HG02610 (cell line): ENCODE measurements at regions not wholly inside any gene's neighbourhood (a gene's known extent, or its start where the extent isn't known, plus 50 kb on each side); places are given as distances from the start of the nearest gene placed in this dataset.
"Not testable (repeated sequence)": the region's sequence is repeated elsewhere in the genome, so short reads cannot be mapped to it uniquely, and the experiment has no call there.

Experiments used
- ATAC-seq: cut with Tn5 transposase; IDR thresholded peaks from one replicate; pipeline ENCODE4 v1.9.1; 2021; ENCODE audit warnings: mild to moderate bottlenecking, moderate library complexity; ENCODE audit not compliant: unreplicated experiment

DNA sequence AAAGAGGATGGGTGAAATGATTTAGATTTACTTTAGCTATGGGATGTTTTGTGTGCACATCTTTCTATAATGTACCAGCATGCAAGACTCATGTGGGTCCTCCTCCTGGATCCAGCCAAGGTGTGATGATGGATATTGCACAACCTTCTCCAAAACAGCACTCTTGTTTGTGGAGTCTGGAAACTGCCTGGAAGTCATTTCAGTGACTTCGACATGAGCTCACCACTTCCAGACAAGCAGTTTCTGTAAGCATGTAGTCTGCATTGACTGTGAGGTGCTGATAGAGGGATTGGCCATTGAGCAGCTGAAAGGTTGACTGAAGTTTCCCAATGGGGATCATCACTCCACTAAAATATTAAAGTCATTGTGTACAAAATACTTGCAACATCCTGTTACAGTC, 154.0 kb downstream of the TRIB2 start:
- no peak for ATAC-seq

GRCh38 chr2:12871694-12872315, 155.1 kb downstream of the TRIB2 start:
- no peak for ATAC-seq

GRCh38 chr2:12877761-12878160, 161.0 kb downstream of the TRIB2 start:
- no peak for ATAC-seq

DNA sequence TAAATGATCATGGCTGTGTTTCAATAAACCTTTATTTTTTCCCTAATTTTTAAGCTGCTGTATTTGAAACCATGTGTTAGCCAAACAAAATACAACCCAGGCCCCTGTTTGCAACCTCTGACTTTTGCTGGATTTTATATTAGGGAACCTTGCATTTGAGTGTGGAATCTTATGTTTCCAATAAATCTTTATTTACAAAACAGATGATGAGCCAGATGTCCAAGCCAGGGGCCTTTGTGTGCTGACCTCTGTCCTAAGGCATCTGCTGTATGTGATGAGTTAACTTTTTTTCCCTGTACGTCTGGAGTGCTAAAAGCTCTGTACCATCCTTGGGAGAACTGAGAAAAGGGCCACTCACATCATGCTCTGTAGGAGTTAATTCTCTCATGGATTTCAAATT, 162.9 kb downstream of the TRIB2 start:
- ATAC-seq: no peak

GRCh38 chr2:12881952-12882351, 165.2 kb downstream of the TRIB2 start:
- ATAC-seq: no peak

GRCh38 chr2:12882393-12882792, 165.7 kb downstream of the TRIB2 start:
- ATAC-seq: no peak

GRCh38 chr2:12883906-12884305, 167.2 kb downstream of the TRIB2 start:
- ATAC-seq: no peak

- ATAC-seq: no peak
Observed at GRCh38 chr2:12884713-12885282, 168.1 kb downstream of the TRIB2 start.

DNA sequence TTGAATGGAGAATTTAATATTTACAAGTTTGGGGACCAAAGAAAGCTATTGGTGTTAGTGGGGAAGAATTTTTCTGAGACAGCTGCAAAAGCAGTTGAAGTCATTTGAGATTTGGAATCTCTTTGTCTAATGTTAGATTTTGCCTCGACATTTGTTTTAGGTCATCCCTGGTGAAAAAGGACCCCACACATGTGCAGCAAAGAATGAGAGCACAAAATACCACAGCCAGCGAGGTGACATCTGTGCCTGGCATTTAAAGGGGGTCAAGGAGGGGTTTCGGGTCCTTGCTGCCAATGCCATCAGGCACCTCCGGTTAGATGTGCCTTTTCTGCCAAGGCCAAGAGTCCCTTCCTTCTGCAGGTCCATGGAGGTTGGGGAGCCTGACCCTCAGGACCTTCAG, 173.3 kb downstream of the TRIB2 start:
- no peak for ATAC-seq

GRCh38 chr2:12890481-12890991, 173.8 kb downstream of the TRIB2 start:
- no peak for ATAC-seq

- ATAC-seq: no peak
Observed at GRCh38 chr2:12895017-12895416, 178.3 kb downstream of the TRIB2 start.

DNA sequence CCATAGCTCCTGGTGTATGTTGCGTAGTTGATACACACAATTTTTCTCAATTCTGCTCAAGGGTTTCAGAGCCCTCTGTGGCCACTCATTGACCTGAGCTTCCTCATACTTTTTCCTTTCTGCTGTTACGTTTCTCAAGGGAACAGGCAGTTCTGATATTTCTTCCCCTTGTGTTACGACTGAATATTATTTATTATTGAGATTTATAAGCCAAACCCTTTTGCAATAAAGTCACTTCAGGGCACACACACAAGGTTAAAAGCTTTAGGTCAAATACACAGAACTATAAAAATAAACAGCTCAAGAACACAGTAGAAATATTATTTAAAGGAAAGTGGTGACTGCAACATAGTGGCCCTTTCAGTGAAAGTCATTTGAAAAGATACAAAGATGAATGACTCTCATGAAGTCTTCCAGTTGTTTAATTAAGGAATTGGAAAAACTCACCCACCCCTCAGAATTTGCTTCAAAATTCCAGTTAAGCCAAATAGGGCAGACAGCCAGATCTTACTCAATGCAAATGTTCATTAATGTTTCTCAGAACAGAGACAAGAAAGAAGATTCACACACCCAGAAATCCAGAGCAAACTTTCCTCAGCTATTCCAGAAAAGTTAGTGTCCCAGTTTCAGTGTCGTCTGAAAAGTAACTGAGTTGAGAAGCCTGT, 179.7 kb downstream of the TRIB2 start:
- ATAC-seq: no peak

- ATAC-seq: no peak
Observed at GRCh38 chr2:12897181-12897580, 180.4 kb downstream of the TRIB2 start.

DNA sequence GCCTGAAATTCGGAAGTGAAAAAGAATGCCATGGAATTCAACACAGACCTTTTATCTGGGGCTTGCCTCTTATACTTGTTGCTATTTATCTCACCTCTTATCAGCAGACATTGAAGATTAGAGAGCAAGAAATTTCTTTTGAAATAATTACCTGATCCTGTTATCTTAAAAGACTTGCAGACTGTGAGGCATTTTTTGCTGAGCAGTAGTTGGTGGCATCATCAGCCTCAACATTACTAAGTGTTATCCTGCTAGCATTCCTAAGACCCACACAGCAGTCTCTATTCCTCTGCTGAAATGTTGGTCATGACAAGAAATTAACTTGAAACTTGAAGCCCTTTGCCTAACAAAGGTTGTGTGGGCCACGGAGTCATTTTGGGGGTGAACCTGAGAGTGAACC, 186.5 kb downstream of the TRIB2 start:
- no peak for ATAC-seq

DNA sequence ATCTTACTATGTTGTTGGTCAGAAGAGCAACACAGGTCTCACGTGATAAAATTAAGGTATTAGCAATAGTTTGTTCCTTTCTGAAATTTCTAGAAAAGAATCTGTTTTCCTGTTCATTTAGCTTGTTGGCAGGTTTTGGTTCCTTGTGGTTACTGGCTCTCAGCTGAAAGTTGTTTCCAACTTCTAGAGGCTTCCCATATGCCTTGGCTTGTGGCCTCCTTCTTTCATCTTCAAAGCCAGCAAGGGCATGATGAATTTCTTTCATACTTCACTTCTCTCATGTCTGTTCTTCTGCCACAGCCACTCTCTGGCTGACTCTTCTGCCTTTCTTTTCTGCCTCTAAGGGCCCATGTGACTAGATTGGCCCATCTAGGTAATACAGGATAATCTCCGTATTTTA, 193.7 kb downstream of the TRIB2 start:
- ATAC-seq: no peak

GRCh38 chr2:12915787-12916186, 199.1 kb downstream of the TRIB2 start:
- no peak for ATAC-seq

DNA sequence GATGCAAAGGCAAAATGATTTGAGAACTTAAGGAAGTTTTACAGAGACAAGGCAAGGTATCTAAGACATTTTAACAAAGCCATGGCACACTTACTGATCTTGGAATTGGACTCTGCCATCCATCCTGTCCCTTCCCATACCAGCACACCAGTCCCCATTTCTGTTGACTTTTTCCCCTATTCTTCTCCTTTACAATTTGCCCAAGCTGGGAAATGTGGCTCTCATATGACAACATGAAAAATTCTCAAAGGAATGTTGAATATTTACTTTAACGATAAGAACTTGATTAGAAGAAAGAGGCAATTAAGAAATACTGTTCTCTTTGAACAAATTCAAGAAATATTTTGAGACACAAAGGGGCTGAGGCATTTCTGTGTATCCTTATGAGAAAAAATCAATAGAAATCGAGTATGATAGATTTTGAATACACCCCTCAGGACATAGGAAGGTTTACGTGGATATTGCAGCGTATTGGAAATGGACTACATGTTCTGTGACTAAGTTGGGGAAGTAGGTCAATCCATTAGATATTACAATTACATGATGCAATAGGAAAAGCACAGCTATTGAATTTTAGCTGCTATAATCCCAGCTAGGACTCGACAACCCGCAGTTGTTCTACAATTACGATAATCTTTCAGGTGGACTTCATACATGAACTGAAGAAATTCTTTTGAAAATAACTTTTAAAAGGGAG, 201.6 kb downstream of the TRIB2 start:
- no peak for ATAC-seq

DNA sequence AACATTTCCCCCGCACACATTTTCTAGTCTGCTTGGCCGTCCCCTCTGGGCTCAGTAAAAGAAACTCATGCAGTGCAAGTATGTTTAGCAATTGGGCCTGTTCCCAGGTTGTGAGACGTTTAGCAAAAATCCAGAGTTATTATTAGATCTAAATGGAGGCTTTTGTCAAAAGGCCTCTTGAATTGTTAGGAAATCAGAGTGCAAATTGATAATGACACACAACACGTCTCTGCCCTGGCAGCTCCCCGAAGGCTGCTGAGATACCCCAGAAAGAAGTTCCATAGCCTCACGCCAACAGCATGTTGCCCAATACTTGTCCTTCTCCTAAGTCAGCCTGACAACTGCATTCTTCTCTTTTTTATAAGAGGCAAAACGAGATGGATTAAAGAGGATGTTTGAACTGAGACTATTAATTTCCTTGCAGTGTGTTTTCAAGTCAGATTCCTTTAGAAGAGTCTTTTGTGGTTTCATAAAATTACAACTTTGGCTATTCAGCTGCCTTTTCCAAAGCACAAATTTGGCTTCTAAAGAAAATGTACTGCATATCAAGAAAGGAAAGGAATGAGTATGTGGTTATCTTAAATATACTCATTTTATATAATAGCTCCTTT, 202.2 kb downstream of the TRIB2 start:
- no peak for ATAC-seq

DNA sequence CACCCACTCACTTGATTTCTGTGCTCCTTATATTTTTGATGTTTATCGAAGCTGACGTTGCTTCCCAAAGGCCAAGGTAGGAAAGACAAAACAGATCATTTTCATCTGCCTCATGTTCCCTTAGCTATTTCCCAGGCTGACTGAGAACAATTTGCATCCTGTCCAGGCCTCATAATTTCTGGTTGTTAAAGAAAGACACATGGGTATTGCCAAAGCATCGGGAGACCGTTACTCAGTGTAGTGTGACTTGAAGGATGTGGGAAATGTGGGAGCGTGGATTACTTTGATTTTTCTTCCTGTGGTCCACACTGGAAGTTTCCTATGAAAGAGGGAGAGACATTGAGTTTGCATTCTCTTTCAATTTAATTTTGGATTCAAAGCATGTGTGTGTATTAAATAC, 204.6 kb downstream of the TRIB2 start:
- ATAC-seq: no peak

DNA sequence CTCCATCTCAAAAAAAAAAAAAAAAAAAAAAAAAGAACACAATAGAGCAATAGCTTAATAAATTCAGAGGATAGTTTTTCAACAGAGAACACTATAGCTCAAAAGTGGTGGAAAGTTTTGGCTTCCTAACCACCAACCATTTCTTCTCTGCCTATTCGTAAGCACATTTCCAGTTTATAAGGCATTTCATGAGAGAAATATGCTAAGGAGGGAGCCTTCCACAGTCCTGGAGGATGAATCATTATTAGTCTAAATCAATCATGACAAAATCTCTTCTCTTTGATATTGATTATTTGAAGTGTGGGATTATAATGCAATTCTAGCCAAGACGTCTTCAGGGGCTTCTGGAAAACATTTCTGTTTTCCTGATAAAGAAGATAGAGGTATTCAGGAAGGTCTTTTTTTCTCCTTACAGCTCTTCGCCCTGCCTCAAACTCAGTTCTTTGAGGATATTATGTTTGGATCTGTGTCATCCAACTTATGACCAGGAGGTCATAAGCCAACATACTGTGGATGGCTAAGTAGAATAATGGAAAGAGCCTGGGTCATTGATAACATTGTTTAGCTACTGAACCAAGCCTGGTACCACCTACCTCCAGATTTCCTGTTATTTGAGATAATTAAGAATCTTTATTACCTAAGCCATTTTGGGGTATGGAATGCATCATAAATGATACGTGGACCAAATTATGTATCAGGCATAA, 207.3 kb downstream of the TRIB2 start:
- no peak for ATAC-seq

DNA sequence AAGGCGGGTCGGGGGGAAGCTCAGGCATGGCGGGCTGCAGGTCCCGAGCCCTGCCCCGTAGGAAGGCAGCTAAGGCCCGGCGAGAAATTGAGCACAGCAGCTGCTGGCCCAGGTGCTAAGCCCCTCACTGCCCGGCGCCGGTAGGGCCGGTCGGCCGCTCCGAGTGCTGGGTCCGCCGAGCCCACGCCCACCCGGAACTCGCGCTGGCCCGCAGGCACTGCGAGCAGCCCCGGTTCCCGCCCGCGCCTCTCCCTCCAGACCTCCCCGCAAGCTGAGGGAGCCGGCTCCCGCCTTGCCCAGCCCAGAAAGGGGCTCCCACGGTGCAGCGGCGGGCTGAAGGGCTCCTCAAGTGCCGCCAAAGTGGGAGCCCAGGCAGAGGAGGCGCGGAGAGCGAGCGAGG, 209.9 kb downstream of the TRIB2 start:
- not testable (repeated sequence) for ATAC-seq
